CD4-positive, alpha-beta T cell treated with Interleukin-6 at 100 ng/mL for 8 hours (primary cell): ENCODE measurements at regions not wholly inside any gene's neighbourhood (a gene's known extent, or its start where the extent isn't known, plus 50 kb on each side); places are given as distances from the start of the nearest gene placed in this dataset.
"Not testable (repeated sequence)": the region's sequence is repeated elsewhere in the genome, so short reads cannot be mapped to it uniquely, and the experiment has no call there.

ENCODE experiments used
- DNase-seq: peaks from one replicate; pipeline ENCODE4 v3.0.0-alpha.2; 2020; ENCODE audit warnings: mixed read lengths, low spot score

GRCh38 chr17:20944014-20944865 lies 98.6 kb downstream of the USP22 start:
- no peak for DNase-seq

GRCh38 chr17:20947708-20948107 lies 95.1 kb downstream of the USP22 start:
- not testable (repeated sequence) for DNase-seq

GRCh38 chr17:20948984-20949777 lies 93.6 kb downstream of the USP22 start:
- DNase-seq: no peak
